Heart right ventricle (tissue), 16 donors: ENCODE measurements at regions not wholly inside any gene's neighbourhood (a gene's known extent, or its start where the extent isn't known, plus 50 kb on each side); places are given as distances from the start of the nearest gene placed in this dataset.

Experiments used
- ATAC-seq, 8 donors: fragments of 200-7000 bp; cut with Tn5 transposase; one replicate each; pipeline ENCODE4 v1.9.1; 2020; ENCODE audit warnings: mild to moderate bottlenecking in 8 of 8, moderate library complexity in 8 of 8, moderate number of reproducible peaks in 1 of 8
- DNase-seq, 2 donors: peaks; one replicate each; pipeline ENCODE4 v3.0.0-alpha.2; 2020
- H3K27ac ChIP-seq, 10 donors: fragments of 200-600 bp; sonication (generic) in 2 of 10; one replicate each; pipeline versions ENCODE4 v1.5.0 to v1.8.0; 2020 to 2022; ENCODE audit warnings: mild to moderate bottlenecking in 3 of 10
- H3K27me3 ChIP-seq, 7 donors: fragments of 200-600 bp; one replicate each; pipeline ENCODE4 v1.8.0; 2021 to 2022; ENCODE audit warnings: mild to moderate bottlenecking in 2 of 7
- H3K36me3 ChIP-seq, 9 donors: fragments of 200-600 bp; sonication (generic) in 1 of 9; one replicate each; pipeline versions ENCODE4 v1.5.0 to v1.8.0; 2020 to 2022; ENCODE audit warnings: mild to moderate bottlenecking in 2 of 9
- H3K4me1 ChIP-seq, 9 donors: fragments of 200-600 bp; sonication (generic) in 1 of 9; one replicate each; pipeline versions ENCODE4 v1.5.0 to v1.8.0; 2020 to 2022; ENCODE audit warnings: mild to moderate bottlenecking in 4 of 9
- H3K4me3 ChIP-seq, 10 donors: fragments of 200-600 bp; sonication (generic) in 2 of 10; one replicate each; pipeline versions ENCODE4 v1.5.0 to v1.8.0; 2020 to 2022; ENCODE audit warnings: mild to moderate bottlenecking in 7 of 10, moderate library complexity in 2 of 10
- H3K9me3 ChIP-seq, 11 donors: fragments of 200-600 bp in 10 of 11; sonication (generic) in 2 of 11; one replicate each; pipeline versions ENCODE4 v1.5.0 to v1.8.0; 2013 to 2022; ENCODE audit warnings: mild to moderate bottlenecking in 2 of 11, control low read depth in 1 of 11, moderate library complexity in 1 of 11
- CTCF ChIP-seq, 9 donors: fragments of 200-600 bp; sonication (generic) in 2 of 9; IDR thresholded peaks; one replicate each; pipeline versions ENCODE4 v1.5.0 to v1.8.0; 2021 to 2022; ENCODE audit warnings: antibody characterized with exemption in 9 of 9, mild to moderate bottlenecking in 5 of 9, moderate library complexity in 1 of 9
- WGBS, 2 donors: extraction: QIAGEN DNeasy Blood & Tissue Kit; methylation state at CpG; one replicate each; pipeline ENCODE4 v1.1.7; 2013; ENCODE audit warnings: inconsistent platforms in 1 of 2; 5-methylcytosine and 5-hydroxymethylcytosine counted together
- intact Hi-C, 10 donors: fragments of 100-400 bp; cut with DNase I; formaldehyde crosslinking; loops; one replicate each; pipeline versions ENCODE4 v1.11.1 to v1.14.2; 2022
- donor health status: Arrhythmogenic right ventricular cardiomyopathy.
- donor health status: ischemic (EF 13 %, LVEDD 7.1; RV severe dilation, severe dysfunction).
- donor health status: healthy with polysubstance abuse.
- donor health status: DM: no; HTN: yes; CAD: no.
- donor health status: DM: no; HTN: no; CAD: no.
- donor health status: ischemic (EF 25% LVEDD 6.9; RV normal size, moderate dysfunction).
- donor health status: ischemic (EF 25% LVEDD 5.7; RV mildly dilated, moderate dysfunction).
- donor health status: healthy.
- donor health status: DM: yes; HTN: yes; CAD: no.
- donor health status: Ischemic cardiomyopathy.
- donor health status: ischemic (EF 35%, LVEDD 5.7; RV mildly dilated, moderate dysfunction).
- donor health status: nonischemic (EF 11% LVEDD 7.7; RV severe dilation, severe dysfunction).
- donor health status: DM: yes; HTN: yes; CAD: no.
- donor health status: PGD.
- donor health status: ischemic (EF 29% LVEDD 5.4; RV normal size, mild dysfunction).
- donor health status: nonischemic (EF 23%, LVEDD 6.1; RV moderate dilation, normal function).

- H3K4me1 ChIP-seq, result peaks cover 0 to 16% (median 7%) of the 10 kb centered on the region in 9 donors
- no peaks in the 10 kb centered on the region for H3K27me3 ChIP-seq
- ATAC-seq (peak in 1 of 8 donors; percentile 26), DNase-seq (no peak)
- no peak overlapping the region for H3K4me3 ChIP-seq
- peaks cover 0 to 22% (median 0%) of the 10 kb centered on the region in 9 donors for H3K36me3 ChIP-seq
- H3K27ac ChIP-seq, result peak overlapping the region in 1 of 10 donors; percentile 23
- no peak for TF ChIP-seq CTCF (IDR thresholded peaks at IDR 0.05)
- intact Hi-C loops, result no loop called here
- WGBS, 2 donors, result 79 to 83% methylated on average over 6 of the region's 6 CpGs
- H3K9me3 ChIP-seq, result no peaks in the 10 kb centered on the region
Measured at GRCh38 chr17:63358111-63358839, 87.8 kb downstream of the CYB561 start.

- Histone ChIP-seq H3K9me3 (no peaks in the 10 kb centered on the region), H3K4me1 (peaks cover 0 to 16% (median 7%) of the 10 kb centered on the region in 9 donors), H3K4me3 (no peak overlapping the region), H3K27me3 (no peaks in the 10 kb centered on the region), H3K36me3 (peaks cover 0 to 22% (median 0%) of the 10 kb centered on the region in 9 donors), H3K27ac (no peak overlapping the region)
- 91 to 96% methylated on average over 3 of the region's 3 CpGs for whole genome bisulfite sequencing, 2 donors
- no peak for TF ChIP-seq CTCF (IDR thresholded peaks at IDR 0.05)
- no peak for DNase-seq
- ATAC-seq, result no peak
- intact Hi-C loops, result no loop called here
Measured at GRCh38 chr17:63358956-63359355, 87.2 kb downstream of the CYB561 start.

GRCh38 chr17:63361182-63361581 lies 84.9 kb downstream of the CYB561 start:
- DNase-seq, result peak in 1 of 2 donors; percentile 16
- ATAC-seq, result peak in 1 of 8 donors; percentile 61
- no peak overlapping the region for H3K4me3 ChIP-seq
- no peaks in the 10 kb centered on the region for H3K27me3 ChIP-seq
- WGBS, 2 donors, result 90 to 94% methylated on average over 7 of the region's 7 CpGs
- no peak for TF ChIP-seq CTCF (IDR thresholded peaks at IDR 0.05)
- peaks cover 0 to 9% (median 0%) of the 10 kb centered on the region in 9 donors for H3K36me3 ChIP-seq
- no peaks in the 10 kb centered on the region for H3K9me3 ChIP-seq
- peaks cover 0 to 30% (median 16%) of the 10 kb centered on the region in 9 donors for H3K4me1 ChIP-seq
- H3K27ac ChIP-seq, result no peak overlapping the region
- intact Hi-C loops, result no loop called here

GRCh38 chr17:63362115-63362514 lies 84.0 kb downstream of the CYB561 start:
- TF ChIP-seq CTCF (IDR thresholded peaks at IDR 0.05), result no peak
- no peak overlapping the region for H3K27ac ChIP-seq
- DNase-seq (no peak), ATAC-seq (no peak)
- intact Hi-C loops, result no loop called here
- no peak overlapping the region for H3K4me3 ChIP-seq
- H3K4me1 ChIP-seq, result peaks cover 0 to 32% (median 13%) of the 10 kb centered on the region in 9 donors
- no peaks in the 10 kb centered on the region for H3K27me3 ChIP-seq
- H3K36me3 ChIP-seq, result peaks cover 0 to 9% (median 0%) of the 10 kb centered on the region in 9 donors
- 77 to 97% methylated on average over 2 of the region's 2 CpGs for WGBS, 2 donors
- H3K9me3 ChIP-seq, result no peaks in the 10 kb centered on the region
